C4-2B (cell line): ENCODE measurements at regions not wholly inside any gene's neighbourhood (a gene's known extent, or its start where the extent isn't known, plus 50 kb on each side); places are given as distances from the start of the nearest gene placed in this dataset.

Source experiments
- H3K27ac ChIP-seq: fragments of 450-650 bp; 2 replicates; pipeline ENCODE4 v1.5.1; 2017
- ZFX ChIP-seq: fragments of 450-650 bp; IDR thresholded peaks from 2 replicates; pipeline ENCODE4 v1.6.1; 2017
- TF ChIP-seq, protein P1 (sequence below): fragments of 450-650 bp; conservative IDR thresholded peaks from 2 replicates; pipeline ENCODE4 v1.5.1; 2017; ENCODE audit warnings: mild to moderate bottlenecking

GRCh38 chr13:59532405-59532804, 631.3 kb downstream of the DIAPH3 start:
- no peak for TF ChIP-seq ZFX
- TF ChIP-seq, protein P1, sequence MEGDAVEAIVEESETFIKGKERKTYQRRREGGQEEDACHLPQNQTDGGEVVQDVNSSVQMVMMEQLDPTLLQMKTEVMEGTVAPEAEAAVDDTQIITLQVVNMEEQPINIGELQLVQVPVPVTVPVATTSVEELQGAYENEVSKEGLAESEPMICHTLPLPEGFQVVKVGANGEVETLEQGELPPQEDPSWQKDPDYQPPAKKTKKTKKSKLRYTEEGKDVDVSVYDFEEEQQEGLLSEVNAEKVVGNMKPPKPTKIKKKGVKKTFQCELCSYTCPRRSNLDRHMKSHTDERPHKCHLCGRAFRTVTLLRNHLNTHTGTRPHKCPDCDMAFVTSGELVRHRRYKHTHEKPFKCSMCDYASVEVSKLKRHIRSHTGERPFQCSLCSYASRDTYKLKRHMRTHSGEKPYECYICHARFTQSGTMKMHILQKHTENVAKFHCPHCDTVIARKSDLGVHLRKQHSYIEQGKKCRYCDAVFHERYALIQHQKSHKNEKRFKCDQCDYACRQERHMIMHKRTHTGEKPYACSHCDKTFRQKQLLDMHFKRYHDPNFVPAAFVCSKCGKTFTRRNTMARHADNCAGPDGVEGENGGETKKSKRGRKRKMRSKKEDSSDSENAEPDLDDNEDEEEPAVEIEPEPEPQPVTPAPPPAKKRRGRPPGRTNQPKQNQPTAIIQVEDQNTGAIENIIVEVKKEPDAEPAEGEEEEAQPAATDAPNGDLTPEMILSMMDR: no peak
- no peak overlapping the region for H3K27ac ChIP-seq

- no peak overlapping the region for H3K27ac ChIP-seq
- TF ChIP-seq ZFX: no peak
These were observed 629.9 kb downstream of the DIAPH3 start for GRCh38 chr13:59533561-59534555.

DNA sequence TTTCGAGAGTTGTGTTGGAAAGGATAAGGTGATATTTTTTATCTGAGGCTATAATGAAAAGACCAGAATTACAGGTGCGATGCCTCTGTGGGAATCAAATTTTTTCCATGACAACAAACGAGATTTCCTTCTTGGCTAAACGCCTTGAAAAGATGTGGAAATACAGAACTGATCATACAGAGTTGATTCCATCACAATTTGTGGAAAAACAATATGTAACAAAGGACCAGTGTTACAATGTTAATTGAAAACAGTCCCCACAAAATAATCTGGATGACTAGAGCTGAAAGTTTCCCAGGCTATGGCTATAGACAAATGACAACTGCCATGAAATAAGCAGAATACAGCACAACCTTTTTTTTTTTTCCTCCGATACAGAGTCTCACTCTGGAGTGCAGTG, 628.9 kb downstream of the DIAPH3 start:
- TF ChIP-seq, protein P1: no peak
- no peak for TF ChIP-seq ZFX
- no peak overlapping the region for H3K27ac ChIP-seq

DNA sequence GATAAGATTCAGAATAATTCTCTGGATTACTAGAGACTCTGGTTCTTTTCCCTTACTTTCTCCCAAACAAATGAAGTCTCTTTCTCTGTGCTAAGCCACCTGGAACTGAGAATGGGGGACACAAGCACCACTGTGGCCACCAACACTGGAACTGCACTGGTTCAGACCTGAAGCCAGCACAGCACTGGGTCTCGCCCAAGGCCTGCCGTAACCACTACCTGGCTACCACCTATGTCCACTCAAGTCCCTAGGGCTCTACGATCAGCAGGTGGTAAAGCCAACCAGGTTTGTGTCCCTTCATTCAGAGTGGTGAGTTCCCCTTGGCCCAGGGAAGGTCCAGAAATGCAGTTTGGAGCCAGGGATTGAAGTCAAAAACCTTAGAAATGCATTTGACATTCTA, 626.2 kb downstream of the DIAPH3 start:
- TF ChIP-seq ZFX: no peak
- TF ChIP-seq, protein P1: no peak
- no peak overlapping the region for H3K27ac ChIP-seq

- TF ChIP-seq, protein P1: no peak
- no peak for TF ChIP-seq ZFX
- no peak overlapping the region for H3K27ac ChIP-seq
These were observed 625.2 kb downstream of the DIAPH3 start for GRCh38 chr13:59538512-59538911.

- H3K27ac ChIP-seq: no peak overlapping the region
- TF ChIP-seq ZFX: no peak
- TF ChIP-seq, protein P1: no peak
These were observed 621.4 kb downstream of the DIAPH3 start for GRCh38 chr13:59542303-59542702.

DNA sequence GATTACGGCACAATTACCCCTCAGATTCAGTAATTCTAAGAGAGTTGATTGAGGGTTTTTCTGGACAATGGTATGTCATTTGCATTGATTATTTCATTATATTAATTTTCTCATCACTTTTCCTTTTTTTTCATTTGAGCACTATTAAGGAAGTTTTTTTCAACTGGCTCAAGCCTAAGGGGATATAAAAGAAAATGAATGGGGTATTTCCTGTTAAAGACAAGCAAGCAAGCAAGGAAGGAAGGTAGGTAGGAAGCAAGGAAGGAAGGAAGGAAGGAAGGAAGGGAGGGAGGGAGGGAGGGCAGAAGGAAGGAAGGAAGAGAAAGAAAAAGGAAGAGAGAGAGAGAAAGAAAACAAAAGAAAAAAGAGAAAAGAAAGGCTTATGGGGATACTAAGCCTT, 620.3 kb downstream of the DIAPH3 start:
- no peak overlapping the region for H3K27ac ChIP-seq
- TF ChIP-seq, protein P1: no peak
- TF ChIP-seq ZFX: no peak
